Panc1 (cell line): ENCODE measurements at regions not wholly inside any gene's neighbourhood (a gene's known extent, or its start where the extent isn't known, plus 50 kb on each side); places are given as distances from the start of the nearest gene placed in this dataset.

Experiments
- ATAC-seq: fragments of 200-7000 bp; cut with Tn5 transposase; 2 replicates; pipeline ENCODE4 v1.9.1; 2020; ENCODE audit warnings: mild to moderate bottlenecking, moderate library complexity
- BruUV-seq: library from RNA; stranded (reverse); fragments of 400-500 nt; replicated peaks from 2 replicates; lab custom pipeline; 2021; lab: Mats Ljungman, UMichigan
- CTCF ChIA-PET: fragments of 300-600 bp; sonication (Branson Sonifier 250); formaldehyde crosslinking; loops from one replicate; lab custom pipeline; 2022; ENCODE audit warnings: antibody characterized with exemption; lab: Charles Lee
- POLR2A ChIA-PET: fragments of 300-600 bp; sonication (Branson Sonifier 250); formaldehyde crosslinking; loops from one replicate; lab custom pipeline; 2022; ENCODE audit warnings: antibody characterized with exemption; lab: Charles Lee
- DNase-seq: peaks from one replicate; pipeline ENCODE4 v3.0.0-alpha.2; 2010; ENCODE audit warnings: low read depth, low spot score
- H3K27ac ChIP-seq: 2 replicates; pipeline ENCODE4 v1.5.1; 2011; ENCODE audit warnings: mild to moderate bottlenecking, low read length, inconsistent platforms
- H3K27me3 ChIP-seq: fragments of 200-500 bp; sonication (Bioruptor generic); 2 replicates; pipeline ENCODE4 v1.6.0; 2014; ENCODE audit warnings: low read length, inconsistent platforms; ENCODE audit not compliant: control insufficient read depth, insufficient read depth
- H3K36me3 ChIP-seq: fragments of 200-500 bp; sonication (Bioruptor generic); 2 replicates; pipeline ENCODE4 v1.5.1; 2014; ENCODE audit warnings: inconsistent platforms, mild to moderate bottlenecking, low read length, moderate library complexity; ENCODE audit not compliant: control insufficient read depth, insufficient read depth
- H3K4me1 ChIP-seq: 2 replicates; pipeline ENCODE4 v1.5.1; 2011; ENCODE audit warnings: inconsistent platforms, mild to moderate bottlenecking, low read length, moderate library complexity; ENCODE audit not compliant: control insufficient read depth, insufficient read depth
- H3K4me3 ChIP-seq, 2 experiments: 2 replicates each; pipeline ENCODE4 v1.5.1; 2011 to 2012; ENCODE audit warnings: low read depth in 2 of 2, low read length in 2 of 2, mild to moderate bottlenecking in 2 of 2, inconsistent platforms in 1 of 2, moderate library complexity in 1 of 2
- H3K9me3 ChIP-seq: fragments of 200-500 bp; sonication (Bioruptor generic); 2 replicates; pipeline ENCODE4 v1.5.1; 2014; ENCODE audit warnings: low read depth, mild to moderate bottlenecking, inconsistent platforms, low read length, moderate library complexity; ENCODE audit not compliant: control insufficient read depth, insufficient read depth
- POLR2AphosphoS5 ChIP-seq: IDR thresholded peaks from 2 replicates; pipeline ENCODE4 v1.6.1; 2012; ENCODE audit warnings: mild to moderate bottlenecking, low read depth, low read length, moderate library complexity
- SIN3A ChIP-seq: IDR thresholded peaks from 2 replicates; pipeline ENCODE4 v1.6.1; 2012; ENCODE audit warnings: low read depth, mild to moderate bottlenecking, low read length, moderate library complexity, borderline replicate concordance; ENCODE audit not compliant: insufficient read depth
- TCF7L2 ChIP-seq: IDR thresholded peaks from 2 replicates; pipeline ENCODE4 v1.6.1; 2011; ENCODE audit warnings: mild to moderate bottlenecking, low read depth, low read length, inconsistent platforms
- in situ Hi-C: cut with HindIII; loops from 2 replicates; pipeline ENCODE4 v1.10.0; 2016; ENCODE audit warnings: low sequenced_read_pairs, low pct_unique_long_range_greater_than_20kb
- intact Hi-C: fragments of 100-400 bp; cut with micrococcal nuclease; formaldehyde crosslinking; loops from one replicate; pipeline ENCODE4 v1.10.0; 2022; ENCODE audit not compliant: unreplicated experiment
- TF ChIP-seq, protein P1 (sequence below), 2 experiments: IDR thresholded peaks; 2 replicates each; pipeline ENCODE4 v1.6.1; 2011 to 2012; ENCODE audit warnings: low read depth in 2 of 2, control low read depth in 1 of 2, low read length in 1 of 2, mild to moderate bottlenecking in 1 of 2, moderate library complexity in 1 of 2; ENCODE audit not compliant: insufficient read depth in 1 of 2
- TF ChIP-seq, protein P2 (sequence below): fragments of 450-650 bp; IDR thresholded peaks from 2 replicates; pipeline ENCODE4 v1.5.1; 2017; ENCODE audit warnings: mild to moderate bottlenecking

DNA sequence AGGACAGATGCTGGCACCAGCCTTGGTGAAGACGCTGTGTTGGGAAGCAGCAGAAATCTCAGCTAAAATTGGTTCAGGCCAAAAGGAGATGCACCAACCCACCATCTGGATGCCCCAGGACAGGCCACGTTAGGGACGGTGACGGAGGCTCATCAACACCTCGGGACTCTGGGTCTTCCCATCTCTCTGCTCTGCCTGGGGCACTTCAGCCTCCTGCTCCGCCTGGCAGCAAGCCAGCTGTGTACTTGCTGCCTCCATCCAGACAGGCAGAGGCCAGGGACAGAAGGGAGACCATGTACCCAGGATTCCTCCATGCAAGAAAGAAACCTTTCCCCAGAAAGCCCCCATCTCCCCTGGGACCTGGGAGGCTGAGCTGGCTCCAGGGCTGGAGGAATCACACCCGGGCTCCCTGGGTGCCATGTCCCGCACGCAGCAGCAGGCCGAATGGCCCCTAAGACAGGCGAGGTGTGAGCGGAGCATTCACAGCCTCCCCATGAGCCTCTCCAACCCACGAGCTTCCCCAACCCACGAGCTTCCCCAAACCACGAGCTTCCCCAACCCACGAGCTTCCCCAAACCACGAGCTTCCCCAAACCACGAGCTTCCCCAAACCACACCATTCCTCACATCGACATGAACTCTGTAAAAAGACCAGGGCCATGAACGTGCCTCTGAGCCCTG, 274.5 kb downstream of the C16orf95 start:
- Histone ChIP-seq H3K9me3 (no peaks in the 10 kb centered on the region), H3K27ac (no peak overlapping the region), H3K4me3 (no peak overlapping the region), H3K27me3 (no peaks in the 10 kb centered on the region), H3K36me3 (no peaks in the 10 kb centered on the region), H3K4me1 (peaks cover 8% of the 10 kb centered on the region)
- in situ Hi-C loops (no loop called here), intact Hi-C loops (no loop called here)
- TF ChIP-seq, protein P1, sequence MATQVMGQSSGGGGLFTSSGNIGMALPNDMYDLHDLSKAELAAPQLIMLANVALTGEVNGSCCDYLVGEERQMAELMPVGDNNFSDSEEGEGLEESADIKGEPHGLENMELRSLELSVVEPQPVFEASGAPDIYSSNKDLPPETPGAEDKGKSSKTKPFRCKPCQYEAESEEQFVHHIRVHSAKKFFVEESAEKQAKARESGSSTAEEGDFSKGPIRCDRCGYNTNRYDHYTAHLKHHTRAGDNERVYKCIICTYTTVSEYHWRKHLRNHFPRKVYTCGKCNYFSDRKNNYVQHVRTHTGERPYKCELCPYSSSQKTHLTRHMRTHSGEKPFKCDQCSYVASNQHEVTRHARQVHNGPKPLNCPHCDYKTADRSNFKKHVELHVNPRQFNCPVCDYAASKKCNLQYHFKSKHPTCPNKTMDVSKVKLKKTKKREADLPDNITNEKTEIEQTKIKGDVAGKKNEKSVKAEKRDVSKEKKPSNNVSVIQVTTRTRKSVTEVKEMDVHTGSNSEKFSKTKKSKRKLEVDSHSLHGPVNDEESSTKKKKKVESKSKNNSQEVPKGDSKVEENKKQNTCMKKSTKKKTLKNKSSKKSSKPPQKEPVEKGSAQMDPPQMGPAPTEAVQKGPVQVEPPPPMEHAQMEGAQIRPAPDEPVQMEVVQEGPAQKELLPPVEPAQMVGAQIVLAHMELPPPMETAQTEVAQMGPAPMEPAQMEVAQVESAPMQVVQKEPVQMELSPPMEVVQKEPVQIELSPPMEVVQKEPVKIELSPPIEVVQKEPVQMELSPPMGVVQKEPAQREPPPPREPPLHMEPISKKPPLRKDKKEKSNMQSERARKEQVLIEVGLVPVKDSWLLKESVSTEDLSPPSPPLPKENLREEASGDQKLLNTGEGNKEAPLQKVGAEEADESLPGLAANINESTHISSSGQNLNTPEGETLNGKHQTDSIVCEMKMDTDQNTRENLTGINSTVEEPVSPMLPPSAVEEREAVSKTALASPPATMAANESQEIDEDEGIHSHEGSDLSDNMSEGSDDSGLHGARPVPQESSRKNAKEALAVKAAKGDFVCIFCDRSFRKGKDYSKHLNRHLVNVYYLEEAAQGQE (IDR thresholded peaks at IDR 0.05; ENCODE audit: insufficient read depth in 1 of 2, low read depth in 2 of 2, low read length in 1 of 2): no peak
- TF ChIP-seq TCF7L2 (no peak), SIN3A (no peak), POLR2AphosphoS5 (no peak)
- TF ChIP-seq, protein P2, sequence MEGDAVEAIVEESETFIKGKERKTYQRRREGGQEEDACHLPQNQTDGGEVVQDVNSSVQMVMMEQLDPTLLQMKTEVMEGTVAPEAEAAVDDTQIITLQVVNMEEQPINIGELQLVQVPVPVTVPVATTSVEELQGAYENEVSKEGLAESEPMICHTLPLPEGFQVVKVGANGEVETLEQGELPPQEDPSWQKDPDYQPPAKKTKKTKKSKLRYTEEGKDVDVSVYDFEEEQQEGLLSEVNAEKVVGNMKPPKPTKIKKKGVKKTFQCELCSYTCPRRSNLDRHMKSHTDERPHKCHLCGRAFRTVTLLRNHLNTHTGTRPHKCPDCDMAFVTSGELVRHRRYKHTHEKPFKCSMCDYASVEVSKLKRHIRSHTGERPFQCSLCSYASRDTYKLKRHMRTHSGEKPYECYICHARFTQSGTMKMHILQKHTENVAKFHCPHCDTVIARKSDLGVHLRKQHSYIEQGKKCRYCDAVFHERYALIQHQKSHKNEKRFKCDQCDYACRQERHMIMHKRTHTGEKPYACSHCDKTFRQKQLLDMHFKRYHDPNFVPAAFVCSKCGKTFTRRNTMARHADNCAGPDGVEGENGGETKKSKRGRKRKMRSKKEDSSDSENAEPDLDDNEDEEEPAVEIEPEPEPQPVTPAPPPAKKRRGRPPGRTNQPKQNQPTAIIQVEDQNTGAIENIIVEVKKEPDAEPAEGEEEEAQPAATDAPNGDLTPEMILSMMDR: no peak
- POLR2A ChIA-PET: no interaction called here
- BruUV-seq: no TSS peak
- DNase-seq: no peak
- ATAC-seq: no peak
- CTCF ChIA-PET: no interaction called here

DNA sequence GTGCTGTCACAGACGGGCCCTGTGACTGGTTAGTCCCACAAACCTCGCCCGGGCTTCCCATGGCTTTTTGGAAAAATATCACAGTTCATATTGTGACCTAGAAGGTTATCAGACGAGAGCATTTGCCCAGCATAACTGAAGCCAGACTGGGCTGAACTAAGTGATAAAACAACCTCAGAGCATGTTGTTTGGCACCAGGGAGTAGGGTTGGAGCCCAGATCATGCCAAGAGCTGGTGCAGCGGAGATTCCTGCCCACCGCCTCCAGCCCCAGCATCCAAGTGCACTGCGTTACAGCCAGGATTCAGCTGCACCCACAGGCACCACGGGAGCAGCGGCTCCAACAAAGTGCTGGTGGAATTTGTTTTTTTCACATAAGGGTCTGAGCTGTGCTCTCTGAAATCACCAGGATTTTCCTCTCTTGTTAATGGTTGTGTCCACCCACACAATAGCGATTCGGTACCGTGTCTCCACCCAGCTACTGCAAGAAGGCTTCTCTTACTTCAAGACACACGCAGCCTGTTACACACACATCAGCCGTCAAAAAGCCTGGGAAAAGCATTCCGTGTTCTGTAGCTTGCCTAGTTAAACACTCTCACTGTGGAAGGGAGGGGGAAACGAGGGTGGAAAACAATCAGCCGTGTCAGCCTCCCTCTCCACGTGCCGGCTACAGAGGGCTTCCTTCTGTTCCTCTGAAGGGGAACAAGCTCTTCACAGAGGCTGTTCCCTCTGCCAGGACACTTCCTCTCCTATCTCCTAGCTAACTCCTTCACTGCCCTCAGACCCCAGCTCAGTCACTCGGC, 273.8 kb downstream of the C16orf95 start:
- ChIA-PET CTCF (no interaction called here), POLR2A (no interaction called here)
- Histone ChIP-seq H3K9me3 (no peaks in the 10 kb centered on the region), H3K4me3 (no peak overlapping the region), H3K36me3 (no peaks in the 10 kb centered on the region), H3K27me3 (no peaks in the 10 kb centered on the region), H3K4me1 (peaks cover 8% of the 10 kb centered on the region), H3K27ac (no peak overlapping the region)
- TF ChIP-seq SIN3A: no peak
- no peak for TF ChIP-seq TCF7L2
- no peak for TF ChIP-seq POLR2AphosphoS5
- TF ChIP-seq, protein P1 (IDR thresholded peaks at IDR 0.05; ENCODE audit: insufficient read depth in 1 of 2, low read depth in 2 of 2, low read length in 1 of 2): no peak
- TF ChIP-seq, protein P2: no peak
- ATAC-seq (no peak), DNase-seq (no peak)
- BruUV-seq: no TSS peak
- in situ Hi-C loops: no loop called here
- intact Hi-C loops: no loop called here
